ENCODE measurements at regions not wholly inside any gene's neighbourhood (a gene's known extent, or its start where the extent isn't known, plus 50 kb on each side); places are given as distances from the start of the nearest gene placed in this dataset.

DNA sequence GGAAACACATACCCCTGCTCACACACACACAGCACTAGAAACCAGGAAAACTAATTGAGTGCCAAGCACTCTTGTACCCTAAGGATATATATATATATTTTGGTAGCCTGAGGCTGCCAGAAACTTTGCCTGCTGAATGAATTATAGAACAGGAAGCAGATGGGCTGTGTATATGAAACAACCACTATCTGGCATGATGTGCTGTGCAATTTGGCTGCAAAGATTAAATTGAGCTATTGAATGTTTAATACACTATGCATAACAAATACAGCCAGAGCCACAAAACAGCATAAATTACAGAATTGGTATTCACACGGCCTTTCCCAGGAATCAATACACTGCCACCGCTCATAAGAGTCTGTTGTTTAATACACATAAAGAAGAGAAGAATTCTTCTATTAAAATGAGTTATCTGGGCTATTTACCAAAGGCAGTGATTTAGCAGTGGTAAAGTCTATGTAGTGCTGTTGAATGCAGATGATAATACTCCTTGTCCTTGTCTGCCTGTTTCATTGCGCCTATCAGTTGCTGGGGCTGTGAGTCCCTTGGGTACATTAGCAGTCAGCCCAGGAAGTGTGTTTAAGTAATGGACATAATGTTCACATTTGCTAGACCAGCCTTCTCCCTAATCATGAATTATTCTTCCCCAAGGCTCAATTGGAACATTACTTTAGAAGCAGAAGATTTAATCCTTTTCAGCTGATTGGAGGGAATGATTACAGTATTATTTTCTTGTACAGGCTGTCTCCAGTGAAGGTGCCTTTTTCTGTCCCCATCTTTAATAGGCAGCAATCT is 294.3 kb downstream of the TLE1 start:
- Histone ChIP-seq H3K27ac (ENCODE audit: low read length) (peak overlapping the region; percentile 26), H3K4me1 (ENCODE audit: control insufficient read depth, insufficient read depth, low read length) (peaks cover 20% of the 10 kb centered on the region), H3K27me3 (ENCODE audit: control insufficient read depth, insufficient read depth, low read length) (no peaks in the 10 kb centered on the region), H3K9me3 (replicated peaks; ENCODE audit: control insufficient read depth, low read depth, low read length) (no peaks in the 10 kb centered on the region), H3K4me3 (ENCODE audit: low read length) (no peak overlapping the region), H3K36me3 (ENCODE audit: control insufficient read depth, insufficient read depth, low read length) (no peaks in the 10 kb centered on the region)
- WGBS (ENCODE audit: insufficient coverage): 20% methylated on average over 1 of the region's 3 CpGs
- DNase-seq: peak; percentile 93

DNA sequence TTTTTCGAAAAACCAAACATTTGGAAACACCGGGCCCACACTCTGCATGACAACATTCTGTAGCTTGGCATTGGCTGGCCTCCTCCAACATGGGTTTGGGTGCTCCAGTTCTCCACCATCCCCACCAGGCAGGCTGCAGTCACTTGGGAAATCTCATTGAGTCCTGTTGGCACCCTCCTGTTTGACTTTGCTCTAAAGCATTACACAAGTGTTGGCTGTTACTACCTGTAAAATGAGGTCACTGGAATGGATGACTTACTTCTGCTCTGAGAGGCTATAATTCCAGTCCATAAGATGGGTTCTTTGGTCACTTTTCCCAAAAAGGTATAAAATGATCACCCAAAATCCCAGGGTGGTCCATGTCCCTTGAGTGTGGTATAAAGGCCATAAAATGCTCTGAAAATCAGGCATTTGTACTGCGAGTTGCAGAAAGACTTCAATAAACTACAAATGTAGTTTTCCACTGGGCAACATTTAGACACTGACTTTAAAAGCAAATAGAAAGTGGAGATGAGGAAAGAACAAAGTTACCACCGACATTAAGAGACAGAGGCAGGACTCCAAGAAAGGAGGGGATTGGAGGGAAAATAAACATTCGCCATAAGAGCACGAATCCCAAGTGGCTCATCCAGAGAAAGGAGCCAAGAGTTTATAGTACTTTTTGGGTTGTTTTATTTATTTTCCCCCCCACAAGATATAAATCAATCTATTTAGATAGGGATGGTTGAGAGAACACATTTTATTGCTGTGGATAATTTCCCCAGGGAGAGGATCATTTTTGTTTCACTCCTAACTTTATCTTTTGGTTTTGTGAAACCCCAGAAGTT is 295.1 kb downstream of the TLE1 start:
- Histone ChIP-seq H3K4me3 (ENCODE audit: low read length) (no peak overlapping the region), H3K27ac (ENCODE audit: low read length) (peak overlapping the region; percentile 32), H3K36me3 (ENCODE audit: control insufficient read depth, insufficient read depth, low read length) (no peaks in the 10 kb centered on the region), H3K4me1 (ENCODE audit: control insufficient read depth, insufficient read depth, low read length) (peaks cover 25% of the 10 kb centered on the region), H3K9me3 (replicated peaks; ENCODE audit: control insufficient read depth, low read depth, low read length) (no peaks in the 10 kb centered on the region), H3K27me3 (ENCODE audit: control insufficient read depth, insufficient read depth, low read length) (no peaks in the 10 kb centered on the region)
- no CpG with 5 or more reads among the region's 6 CpGs for WGBS (ENCODE audit: insufficient coverage)
- peak; percentile 95 for DNase-seq

DNA sequence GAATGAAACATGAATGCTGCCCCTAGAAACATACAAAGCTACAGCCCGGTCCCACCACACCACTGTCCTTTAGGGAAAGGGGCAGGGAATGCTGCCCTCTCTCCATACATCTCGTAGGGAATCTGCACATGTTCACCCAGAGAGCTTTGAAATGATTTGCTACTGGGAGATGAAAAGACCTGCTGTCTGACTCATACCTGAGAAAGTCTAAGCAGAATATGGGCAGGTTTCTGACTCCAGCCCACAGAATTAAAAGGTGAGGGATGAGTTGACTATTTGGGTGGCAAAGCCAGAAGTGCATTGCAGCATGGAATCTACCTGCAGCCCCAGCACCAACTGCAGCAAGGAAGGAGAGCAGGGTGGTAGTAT is 297.9 kb downstream of the TLE1 start:
- DNase-seq: no peak
- Histone ChIP-seq H3K4me3 (ENCODE audit: low read length) (no peak overlapping the region), H3K27ac (ENCODE audit: low read length) (no peak overlapping the region), H3K9me3 (replicated peaks; ENCODE audit: control insufficient read depth, low read depth, low read length) (no peaks in the 10 kb centered on the region), H3K27me3 (ENCODE audit: control insufficient read depth, insufficient read depth, low read length) (no peaks in the 10 kb centered on the region), H3K4me1 (ENCODE audit: control insufficient read depth, insufficient read depth, low read length) (peaks cover 21% of the 10 kb centered on the region), H3K36me3 (ENCODE audit: control insufficient read depth, insufficient read depth, low read length) (no peaks in the 10 kb centered on the region)
- 100% methylated on average over 1 of the region's 2 CpGs for WGBS (ENCODE audit: insufficient coverage)

DNA sequence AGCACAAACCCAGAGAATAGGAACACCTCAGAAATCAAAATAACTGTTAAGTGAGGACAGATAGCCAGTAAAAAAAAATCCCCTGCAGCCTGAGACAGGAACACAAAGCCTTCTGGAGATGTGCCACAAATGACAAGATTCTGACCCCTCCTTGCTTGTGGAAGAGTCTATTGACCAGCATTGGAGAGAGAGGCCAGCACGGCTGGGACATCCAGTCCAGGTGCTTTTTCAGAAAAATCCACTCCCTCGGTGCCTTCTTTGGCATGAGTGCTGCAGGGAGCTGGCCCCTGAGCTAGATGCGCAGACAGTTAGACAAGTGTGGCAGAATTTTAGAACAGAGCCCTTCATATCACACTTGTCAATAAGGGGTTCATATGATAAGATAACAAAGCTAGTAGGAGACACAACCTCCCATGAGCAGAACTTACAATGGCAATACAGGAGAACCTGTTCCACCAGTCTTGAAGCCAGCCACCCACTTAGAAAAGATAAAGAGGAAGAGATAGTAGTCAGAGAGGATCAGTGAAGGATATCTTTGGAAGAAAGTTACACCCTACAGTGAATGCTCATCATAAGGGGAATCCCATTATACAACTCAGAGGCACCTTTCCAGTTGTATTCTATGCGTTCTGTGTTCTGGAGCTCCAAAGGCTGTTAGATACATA is 298.4 kb downstream of the TLE1 start:
- Histone ChIP-seq H3K4me1 (ENCODE audit: control insufficient read depth, insufficient read depth, low read length) (peaks cover 18% of the 10 kb centered on the region), H3K4me3 (ENCODE audit: low read length) (no peak overlapping the region), H3K9me3 (replicated peaks; ENCODE audit: control insufficient read depth, low read depth, low read length) (no peaks in the 10 kb centered on the region), H3K36me3 (ENCODE audit: control insufficient read depth, insufficient read depth, low read length) (no peaks in the 10 kb centered on the region), H3K27me3 (ENCODE audit: control insufficient read depth, insufficient read depth, low read length) (no peaks in the 10 kb centered on the region), H3K27ac (ENCODE audit: low read length) (no peak overlapping the region)
- 79% methylated on average over 2 of the region's 4 CpGs for WGBS (ENCODE audit: insufficient coverage)
- peak; percentile 53 for DNase-seq

DNA sequence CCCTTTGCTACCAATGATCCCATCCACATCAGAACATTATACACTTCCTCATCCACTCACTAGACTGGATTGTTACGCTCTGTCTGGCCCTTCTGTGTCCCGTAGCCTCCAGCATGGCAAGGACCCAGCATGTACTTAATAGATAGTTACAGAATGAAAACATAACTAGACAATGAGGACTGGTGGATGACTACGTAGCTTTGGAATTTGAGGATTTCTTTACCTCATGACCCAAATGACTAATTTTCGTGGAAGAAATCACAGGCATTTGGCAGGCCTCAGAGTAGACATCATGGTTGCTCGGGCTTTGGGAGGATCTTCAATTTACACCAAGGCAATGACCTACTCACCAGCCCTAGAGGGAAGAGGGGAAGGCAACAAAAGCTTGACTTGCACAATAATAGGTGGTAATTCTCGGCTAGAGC is 299.8 kb downstream of the TLE1 start:
- Histone ChIP-seq H3K4me1 (ENCODE audit: control insufficient read depth, insufficient read depth, low read length) (peaks cover 13% of the 10 kb centered on the region), H3K4me3 (ENCODE audit: low read length) (no peak overlapping the region), H3K27me3 (ENCODE audit: control insufficient read depth, insufficient read depth, low read length) (no peaks in the 10 kb centered on the region), H3K9me3 (replicated peaks; ENCODE audit: control insufficient read depth, low read depth, low read length) (no peaks in the 10 kb centered on the region), H3K36me3 (ENCODE audit: control insufficient read depth, insufficient read depth, low read length) (no peaks in the 10 kb centered on the region), H3K27ac (ENCODE audit: low read length) (no peak overlapping the region)
- WGBS (ENCODE audit: insufficient coverage): no CpG with 5 or more reads among the region's 6 CpGs
- peak; percentile 88 for DNase-seq

DNA sequence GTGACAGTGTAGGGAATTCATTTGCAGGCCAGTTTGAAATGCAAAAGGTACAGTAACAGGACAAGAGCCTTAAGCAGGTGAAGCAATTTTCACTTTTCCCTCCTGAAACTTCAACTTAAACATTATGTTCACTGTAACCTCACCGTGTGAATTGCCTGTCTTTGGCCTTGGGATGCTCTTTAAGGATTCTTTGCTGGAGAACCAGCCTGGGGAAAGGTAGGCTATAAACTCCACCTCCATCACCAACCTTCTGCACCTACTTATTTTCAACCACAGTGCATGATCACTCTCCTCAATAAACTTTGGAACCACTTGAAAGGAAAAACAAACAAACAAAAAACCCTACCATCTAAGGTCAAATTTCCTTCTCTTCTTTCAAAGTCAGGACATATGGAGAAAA is 300.5 kb downstream of the TLE1 start:
- WGBS (ENCODE audit: insufficient coverage): no CpG with 5 or more reads among the region's 1 CpG
- no peaks in the 10 kb centered on the region for H3K27me3 ChIP-seq (ENCODE audit: control insufficient read depth, insufficient read depth, low read length)

DNA sequence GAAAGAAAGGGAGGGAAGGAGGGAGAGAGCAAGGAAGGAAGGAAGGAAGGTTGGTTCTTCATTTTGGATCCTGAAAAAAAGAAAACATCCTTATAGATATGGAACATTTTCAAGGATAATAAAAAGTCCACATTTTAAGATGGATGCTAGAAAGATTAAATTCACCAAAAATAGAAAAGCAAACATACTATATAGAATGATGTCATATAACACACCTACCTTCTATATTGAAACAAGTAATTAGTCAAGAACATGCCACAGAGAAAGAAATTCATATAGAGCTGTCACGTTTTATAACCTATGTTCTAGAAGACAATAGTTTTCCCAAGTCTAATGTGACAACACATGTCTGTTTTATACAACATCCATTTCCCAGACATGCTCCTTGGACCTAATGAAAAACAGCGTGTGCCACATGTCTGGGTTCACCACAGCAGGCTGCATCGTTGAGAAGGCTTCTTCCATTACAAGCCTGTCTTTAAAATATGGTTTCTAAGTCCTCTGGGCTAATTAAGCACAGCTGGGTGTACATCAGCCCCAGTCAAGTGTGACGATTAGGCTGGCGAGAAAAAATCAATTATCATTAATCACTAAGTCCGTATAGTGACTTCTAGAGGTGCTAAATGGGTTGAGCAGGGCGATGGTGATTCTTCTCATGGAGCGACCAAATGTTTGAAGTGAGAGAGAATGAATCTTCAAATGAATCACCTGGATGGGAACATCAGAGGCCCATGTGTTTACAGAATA is 301.8 kb downstream of the TLE1 start:
- no peak overlapping the region for H3K27ac ChIP-seq (ENCODE audit: low read length)
- DNase-seq: no peak
- H3K4me1 ChIP-seq (ENCODE audit: control insufficient read depth, insufficient read depth, low read length): peaks cover 9% of the 10 kb centered on the region
- H3K36me3 ChIP-seq (ENCODE audit: control insufficient read depth, insufficient read depth, low read length): no peaks in the 10 kb centered on the region
- H3K9me3 ChIP-seq (replicated peaks; ENCODE audit: control insufficient read depth, low read depth, low read length): no peaks in the 10 kb centered on the region
- H3K4me3 ChIP-seq (ENCODE audit: low read length): no peak overlapping the region
- no peaks in the 10 kb centered on the region for H3K27me3 ChIP-seq (ENCODE audit: control insufficient read depth, insufficient read depth, low read length)
- WGBS (ENCODE audit: insufficient coverage): 76% methylated on average over 5 of the region's 8 CpGs

More for the DNA sequence above, 300.5 kb downstream of the TLE1 start:
- H3K36me3 ChIP-seq (ENCODE audit: control insufficient read depth, insufficient read depth, low read length): no peaks in the 10 kb centered on the region
- H3K9me3 ChIP-seq (replicated peaks; ENCODE audit: control insufficient read depth, low read depth, low read length): no peaks in the 10 kb centered on the region
- peaks cover 11% of the 10 kb centered on the region for H3K4me1 ChIP-seq (ENCODE audit: control insufficient read depth, insufficient read depth, low read length)
- no peak for DNase-seq
- no peak overlapping the region for H3K4me3 ChIP-seq (ENCODE audit: low read length)
- H3K27ac ChIP-seq (ENCODE audit: low read length): no peak overlapping the region

DNA sequence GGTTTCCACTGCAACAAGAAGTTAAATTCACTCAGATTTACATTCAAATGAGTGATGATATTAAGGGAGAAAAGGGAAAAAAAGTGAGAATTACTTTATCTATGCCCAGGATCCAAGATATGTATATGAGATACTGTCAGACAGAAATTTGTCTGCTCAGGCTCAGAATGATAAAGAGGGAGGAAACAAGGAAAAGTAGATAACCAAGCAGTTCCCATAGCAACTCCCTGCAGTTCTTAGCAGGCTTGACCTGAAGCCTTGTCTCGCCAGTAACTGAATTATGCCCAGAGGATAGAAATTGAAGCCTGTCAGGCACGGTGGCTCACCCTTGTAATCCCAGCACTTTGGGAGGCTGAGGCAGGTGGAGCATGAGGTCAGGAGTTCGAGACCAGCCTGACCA is 304.4 kb downstream of the TLE1 start:
- Histone ChIP-seq H3K27me3 (ENCODE audit: control insufficient read depth, insufficient read depth, low read length) (no peaks in the 10 kb centered on the region), H3K36me3 (ENCODE audit: control insufficient read depth, insufficient read depth, low read length) (no peaks in the 10 kb centered on the region), H3K4me1 (ENCODE audit: control insufficient read depth, insufficient read depth, low read length) (peaks cover 6% of the 10 kb centered on the region), H3K9me3 (replicated peaks; ENCODE audit: control insufficient read depth, low read depth, low read length) (no peaks in the 10 kb centered on the region), H3K27ac (ENCODE audit: low read length) (no peak overlapping the region), H3K4me3 (ENCODE audit: low read length) (no peak overlapping the region)
- no peak for DNase-seq
- 58% methylated on average over 2 of the region's 3 CpGs for WGBS (ENCODE audit: insufficient coverage)

DNA sequence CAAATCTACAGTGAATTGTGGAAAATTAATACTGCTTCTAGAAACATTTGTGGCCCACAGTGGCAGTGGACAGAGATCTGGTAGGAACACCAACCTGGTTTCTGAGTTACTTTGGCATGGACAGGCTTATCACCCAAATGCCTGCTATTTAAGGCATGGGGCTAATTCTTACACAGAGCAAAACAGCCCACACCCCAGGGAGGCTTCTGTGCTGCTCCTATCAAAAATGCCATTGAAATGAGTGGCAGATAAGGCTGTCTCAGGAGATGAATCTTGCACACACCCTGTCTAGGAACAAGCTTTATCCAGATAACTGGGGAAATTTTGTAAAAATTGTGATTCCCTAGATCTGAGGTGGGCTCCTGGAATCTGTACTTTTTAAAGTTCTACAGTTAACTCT is 307.1 kb downstream of the TLE1 start:
- Histone ChIP-seq H3K4me3 (ENCODE audit: low read length) (no peak overlapping the region), H3K9me3 (replicated peaks; ENCODE audit: control insufficient read depth, low read depth, low read length) (no peaks in the 10 kb centered on the region), H3K36me3 (ENCODE audit: control insufficient read depth, insufficient read depth, low read length) (no peaks in the 10 kb centered on the region), H3K27me3 (ENCODE audit: control insufficient read depth, insufficient read depth, low read length) (no peaks in the 10 kb centered on the region), H3K27ac (ENCODE audit: low read length) (no peak overlapping the region), H3K4me1 (ENCODE audit: control insufficient read depth, insufficient read depth, low read length) (no peaks in the 10 kb centered on the region)
- no peak for DNase-seq

DNA sequence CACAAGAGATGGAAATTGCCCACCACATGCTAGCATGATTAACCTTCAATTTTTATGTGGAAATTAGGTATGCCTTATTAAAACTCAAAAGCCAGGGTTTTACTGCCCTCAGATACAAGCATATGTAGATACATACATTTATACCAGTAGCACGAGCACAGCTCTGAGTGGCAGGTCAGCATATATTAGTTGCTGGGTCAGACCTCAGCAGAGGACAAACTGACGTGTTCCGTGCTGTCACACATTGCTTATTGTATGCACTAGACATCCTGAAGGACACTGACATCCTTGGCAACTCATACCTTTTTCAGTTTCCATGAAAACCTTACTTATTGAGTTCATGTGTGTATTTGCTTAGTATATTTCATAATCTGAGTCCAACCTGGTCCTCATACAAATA is 307.7 kb downstream of the TLE1 start:
- DNase-seq: no peak
- no peaks in the 10 kb centered on the region for H3K36me3 ChIP-seq (ENCODE audit: control insufficient read depth, insufficient read depth, low read length)
- H3K9me3 ChIP-seq (replicated peaks; ENCODE audit: control insufficient read depth, low read depth, low read length): no peaks in the 10 kb centered on the region
- H3K4me1 ChIP-seq (ENCODE audit: control insufficient read depth, insufficient read depth, low read length): no peaks in the 10 kb centered on the region
- no CpG with 5 or more reads among the region's 3 CpGs for WGBS (ENCODE audit: insufficient coverage)
- H3K4me3 ChIP-seq (ENCODE audit: low read length): no peak overlapping the region
- H3K27me3 ChIP-seq (ENCODE audit: control insufficient read depth, insufficient read depth, low read length): no peaks in the 10 kb centered on the region
- no peak overlapping the region for H3K27ac ChIP-seq (ENCODE audit: low read length)
